Tibial nerve (tissue), 4 donors: ENCODE measurements at regions not wholly inside any gene's neighbourhood (a gene's known extent, or its start where the extent isn't known, plus 50 kb on each side); places are given as distances from the start of the nearest gene placed in this dataset.

ENCODE experiments used
- DNase-seq, 2 donors: peaks; one replicate each; pipeline ENCODE4 v3.0.0-alpha.2; 2019; ENCODE audit warnings: low spot score in 2 of 2
- H3K27ac ChIP-seq, 4 donors: fragments of 200-600 bp; sonication (generic) in 3 of 4; one replicate each; pipeline ENCODE4 v1.5.1; 2017 to 2019; ENCODE audit warnings: mild to moderate bottlenecking in 1 of 4
- H3K27me3 ChIP-seq, 2 donors: fragments of 200-600 bp; sonication (generic) in 1 of 2; one replicate each; pipeline versions ENCODE4 v1.5.1 to v1.6.0; 2017 to 2019
- H3K36me3 ChIP-seq, 3 donors: fragments of 200-600 bp; sonication (generic); one replicate each; pipeline ENCODE4 v1.5.1; 2018 to 2019
- H3K4me1 ChIP-seq, 4 donors: fragments of 200-600 bp; sonication (generic) in 3 of 4; one replicate each; pipeline ENCODE4 v1.5.1; 2017 to 2019
- H3K4me3 ChIP-seq, 4 donors: fragments of 200-600 bp; sonication (generic) in 3 of 4; one replicate each; pipeline ENCODE4 v1.5.1; 2017 to 2019; ENCODE audit warnings: mild to moderate bottlenecking in 1 of 4, moderate library complexity in 1 of 4
- H3K9me3 ChIP-seq, 4 donors: fragments of 200-600 bp; sonication (generic) in 3 of 4; one replicate each; pipeline ENCODE4 v1.5.1; 2017 to 2019
- EP300 ChIP-seq, 2 donors: sonication (generic); formaldehyde crosslinking; IDR thresholded peaks; one replicate each; pipeline ENCODE4 v1.6.1; 2017; ENCODE audit warnings: antibody characterized with exemption in 2 of 2, mild to moderate bottlenecking in 1 of 2
- POLR2A ChIP-seq, 2 donors: fragments of 450-650 bp; IDR thresholded peaks; one replicate each; pipeline ENCODE4 v1.6.1; 2017; ENCODE audit warnings: antibody characterized with exemption in 2 of 2, mild to moderate bottlenecking in 2 of 2, moderate library complexity in 2 of 2
- WGBS, 2 donors: methylation state at CpG; one replicate each; pipeline ENCODE4 v1.1.5; 2018; 5-methylcytosine and 5-hydroxymethylcytosine counted together
- TF ChIP-seq, protein P1 (sequence below), 5 experiments: fragments of 200-600 bp in 3 of 5; fragments of 450-650 bp in 2 of 5; sonication (generic) in 3 of 5; IDR thresholded peaks; one replicate each; pipeline ENCODE4 v1.5.1; 2016 to 2019; ENCODE audit warnings: antibody characterized with exemption in 5 of 5, mild to moderate bottlenecking in 3 of 5, moderate library complexity in 2 of 5

DNA sequence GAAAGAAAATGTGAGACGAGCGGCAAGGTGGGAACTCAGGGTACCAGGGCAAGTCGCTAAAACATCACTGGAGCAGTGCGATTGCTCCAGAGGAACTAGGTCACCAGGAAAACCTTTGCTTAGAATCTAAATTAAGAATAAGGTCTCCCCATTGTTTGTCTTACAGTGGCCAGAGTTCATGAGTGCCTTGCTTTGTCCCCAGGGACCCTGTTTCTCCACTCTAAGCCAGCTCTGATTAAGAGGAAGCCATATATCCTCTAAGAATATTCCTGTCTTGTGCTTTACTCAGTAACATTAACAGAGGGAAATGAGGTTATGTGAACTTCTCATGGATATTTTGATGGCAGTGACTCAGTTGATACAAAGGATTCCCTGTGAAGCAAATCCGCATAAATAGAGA is 305.8 kb downstream of the CD83 start:
- H3K4me1 ChIP-seq = no peaks in the 10 kb centered on the region
- H3K36me3 ChIP-seq = no peaks in the 10 kb centered on the region
- WGBS, 2 donors = 52 to 64% methylated on average over 5 of the region's 5 CpGs
- no peaks in the 10 kb centered on the region for H3K9me3 ChIP-seq
- H3K4me3 ChIP-seq = no peak overlapping the region
- H3K27me3 ChIP-seq = no peaks in the 10 kb centered on the region
- TF ChIP-seq EP300 (IDR thresholded peaks at IDR 0.05) (no peak), POLR2A (IDR thresholded peaks at IDR 0.05) (no peak)
- TF ChIP-seq, protein P1, sequence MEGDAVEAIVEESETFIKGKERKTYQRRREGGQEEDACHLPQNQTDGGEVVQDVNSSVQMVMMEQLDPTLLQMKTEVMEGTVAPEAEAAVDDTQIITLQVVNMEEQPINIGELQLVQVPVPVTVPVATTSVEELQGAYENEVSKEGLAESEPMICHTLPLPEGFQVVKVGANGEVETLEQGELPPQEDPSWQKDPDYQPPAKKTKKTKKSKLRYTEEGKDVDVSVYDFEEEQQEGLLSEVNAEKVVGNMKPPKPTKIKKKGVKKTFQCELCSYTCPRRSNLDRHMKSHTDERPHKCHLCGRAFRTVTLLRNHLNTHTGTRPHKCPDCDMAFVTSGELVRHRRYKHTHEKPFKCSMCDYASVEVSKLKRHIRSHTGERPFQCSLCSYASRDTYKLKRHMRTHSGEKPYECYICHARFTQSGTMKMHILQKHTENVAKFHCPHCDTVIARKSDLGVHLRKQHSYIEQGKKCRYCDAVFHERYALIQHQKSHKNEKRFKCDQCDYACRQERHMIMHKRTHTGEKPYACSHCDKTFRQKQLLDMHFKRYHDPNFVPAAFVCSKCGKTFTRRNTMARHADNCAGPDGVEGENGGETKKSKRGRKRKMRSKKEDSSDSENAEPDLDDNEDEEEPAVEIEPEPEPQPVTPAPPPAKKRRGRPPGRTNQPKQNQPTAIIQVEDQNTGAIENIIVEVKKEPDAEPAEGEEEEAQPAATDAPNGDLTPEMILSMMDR (IDR thresholded peaks at IDR 0.05) = no peak
- DNase-seq = no peak
- H3K27ac ChIP-seq = no peak overlapping the region

DNA sequence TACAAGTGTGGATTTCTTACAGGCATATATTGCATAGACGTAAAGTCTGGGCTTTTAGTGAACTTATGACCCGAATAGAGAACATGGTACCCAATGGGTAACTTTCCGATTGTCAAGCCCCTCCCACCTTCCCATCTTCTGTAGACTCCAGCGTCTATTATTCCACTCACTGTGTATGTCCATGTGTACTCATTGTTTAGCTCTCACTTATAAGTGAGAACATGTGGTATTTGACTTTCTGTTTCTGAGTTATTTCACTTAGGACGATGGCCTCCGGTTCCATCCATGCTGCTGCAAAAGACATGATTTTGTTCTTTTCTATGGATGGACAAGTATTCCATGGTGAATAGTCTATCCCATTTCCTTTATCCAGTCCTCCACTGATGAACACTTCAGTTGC is 306.4 kb downstream of the CD83 start:
- Histone ChIP-seq H3K9me3 (no peaks in the 10 kb centered on the region), H3K27me3 (no peaks in the 10 kb centered on the region), H3K4me1 (no peaks in the 10 kb centered on the region), H3K27ac (no peak overlapping the region), H3K4me3 (no peak overlapping the region), H3K36me3 (no peaks in the 10 kb centered on the region)
- 90 to 95% methylated on average over 6 of the region's 6 CpGs for WGBS, 2 donors
- TF ChIP-seq POLR2A (IDR thresholded peaks at IDR 0.05) = no peak
- TF ChIP-seq, protein P1 (IDR thresholded peaks at IDR 0.05) = no peak
- TF ChIP-seq EP300 (IDR thresholded peaks at IDR 0.05) = no peak
- DNase-seq = no peak

DNA sequence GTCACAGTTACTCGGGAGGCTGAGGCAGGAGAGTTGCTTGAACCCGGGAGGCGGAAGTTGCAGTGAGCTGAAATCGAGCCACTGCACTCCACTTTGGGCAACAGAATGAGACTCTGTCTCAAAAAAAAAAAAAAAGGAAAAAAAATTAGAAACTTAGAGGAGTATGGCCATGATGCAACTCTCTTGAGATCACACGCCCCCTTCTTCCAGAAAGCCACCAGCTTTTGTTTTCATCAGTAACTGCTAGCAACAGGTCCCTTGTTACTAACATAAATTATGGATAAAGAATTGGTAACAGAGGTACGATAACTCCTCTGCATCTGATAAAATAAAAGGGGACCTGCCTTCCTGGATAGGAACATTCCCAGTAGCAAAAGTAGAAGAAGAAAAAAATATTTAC is 308.2 kb downstream of the CD83 start:
- no peak overlapping the region for H3K27ac ChIP-seq
- WGBS, 2 donors = 84 to 89% methylated on average over 6 of the region's 6 CpGs
- no peaks in the 10 kb centered on the region for H3K4me1 ChIP-seq

DNA sequence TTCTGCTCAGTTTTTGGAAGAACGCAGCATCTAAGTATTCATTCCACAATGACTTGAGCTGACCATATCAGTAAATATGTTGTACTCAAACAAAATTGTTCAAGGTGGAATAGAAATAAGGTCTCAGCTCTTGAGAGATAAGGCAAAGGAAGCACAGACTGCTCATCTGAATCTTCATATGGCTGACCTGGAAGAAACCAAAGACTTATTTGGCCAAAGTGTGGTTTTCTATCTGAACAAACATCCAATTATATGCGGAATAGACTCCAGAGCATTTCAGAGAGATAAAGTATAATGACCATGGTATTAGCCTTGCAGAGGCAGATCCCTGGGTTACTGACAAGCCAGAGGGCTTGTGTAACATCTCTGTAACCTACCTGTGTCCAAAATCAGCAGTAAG is 308.7 kb downstream of the CD83 start:
- Histone ChIP-seq H3K27me3 (no peaks in the 10 kb centered on the region), H3K4me1 (no peaks in the 10 kb centered on the region), H3K9me3 (no peaks in the 10 kb centered on the region), H3K36me3 (no peaks in the 10 kb centered on the region), H3K27ac (no peak overlapping the region), H3K4me3 (no peak overlapping the region)
- TF ChIP-seq, protein P1 (IDR thresholded peaks at IDR 0.05) = no peak
- TF ChIP-seq EP300 (IDR thresholded peaks at IDR 0.05) (no peak), POLR2A (IDR thresholded peaks at IDR 0.05) (no peak)
- 95 to 96% methylated on average over 2 of the region's 2 CpGs for WGBS, 2 donors
- no peak for DNase-seq

More for the DNA sequence above, 308.2 kb downstream of the CD83 start:
- DNase-seq = no peak
- TF ChIP-seq EP300 (IDR thresholded peaks at IDR 0.05) (no peak), POLR2A (IDR thresholded peaks at IDR 0.05) (no peak)
- TF ChIP-seq, protein P1 (IDR thresholded peaks at IDR 0.05) = no peak
- no peaks in the 10 kb centered on the region for H3K36me3 ChIP-seq
- no peaks in the 10 kb centered on the region for H3K9me3 ChIP-seq
- no peaks in the 10 kb centered on the region for H3K27me3 ChIP-seq
- no peak overlapping the region for H3K4me3 ChIP-seq

DNA sequence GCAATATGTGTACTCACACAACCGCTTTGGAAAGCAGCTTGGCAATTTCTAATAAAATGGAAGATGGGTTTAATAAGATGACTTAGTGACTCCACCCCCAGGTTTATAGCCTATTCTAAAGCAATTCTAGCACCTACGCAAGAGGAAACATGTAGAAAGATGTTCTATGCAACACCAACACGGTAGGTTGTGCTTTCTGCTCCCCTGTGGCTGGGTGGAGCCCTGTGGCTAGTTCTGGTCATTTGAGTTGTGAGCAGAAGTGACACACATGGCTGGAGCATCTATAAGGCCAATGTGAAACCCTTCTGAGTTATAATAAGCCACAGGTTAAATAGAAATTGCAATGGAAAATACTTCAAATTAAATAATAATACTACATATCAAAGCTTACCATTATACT is 310.7 kb downstream of the CD83 start:
- Histone ChIP-seq H3K27ac (no peak overlapping the region), H3K36me3 (no peaks in the 10 kb centered on the region), H3K9me3 (no peaks in the 10 kb centered on the region), H3K4me3 (no peak overlapping the region), H3K4me1 (no peaks in the 10 kb centered on the region), H3K27me3 (no peaks in the 10 kb centered on the region)
- TF ChIP-seq POLR2A (IDR thresholded peaks at IDR 0.05) = no peak
- WGBS, 2 donors = 85 to 93% methylated on average over 3 of the region's 3 CpGs
- no peak for DNase-seq

DNA sequence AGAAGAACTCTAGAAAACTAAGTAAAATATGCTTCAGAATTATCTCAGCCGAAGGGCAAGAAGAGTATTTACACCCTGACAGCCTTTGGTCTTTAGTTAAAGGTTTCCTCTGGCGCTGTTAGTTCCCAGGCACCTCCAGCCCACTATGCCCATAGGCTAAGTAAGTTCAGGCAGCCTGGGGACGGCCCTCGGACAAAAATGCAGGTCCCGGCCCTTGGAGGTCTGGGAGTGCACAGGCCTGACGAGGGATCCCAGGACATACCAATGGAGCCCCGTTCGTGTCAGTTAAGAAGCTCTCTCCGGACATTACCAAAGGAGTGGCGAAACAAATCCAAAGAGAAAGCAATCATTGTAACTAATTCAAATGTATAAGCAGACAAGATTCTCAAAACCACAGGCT is 311.8 kb downstream of the CD83 start:
- H3K27me3 ChIP-seq = no peaks in the 10 kb centered on the region
- H3K27ac ChIP-seq = no peak overlapping the region
- no peak for TF ChIP-seq POLR2A (IDR thresholded peaks at IDR 0.05)
- TF ChIP-seq, protein P1 (IDR thresholded peaks at IDR 0.05) = no peak
- TF ChIP-seq EP300 (IDR thresholded peaks at IDR 0.05) = no peak
- 75 to 77% methylated on average over 10 of the region's 10 CpGs for WGBS, 2 donors
- no peaks in the 10 kb centered on the region for H3K36me3 ChIP-seq
- H3K4me3 ChIP-seq = no peak overlapping the region
- no peaks in the 10 kb centered on the region for H3K4me1 ChIP-seq
- no peaks in the 10 kb centered on the region for H3K9me3 ChIP-seq
- DNase-seq = no peak
